Ascending aorta (tissue), 2 donors: ENCODE measurements at regions not wholly inside any gene's neighbourhood (a gene's known extent, or its start where the extent isn't known, plus 50 kb on each side); places are given as distances from the start of the nearest gene placed in this dataset.
A peak's percentile ranks its signal among the peaks of the same experiment; 100 is the strongest.

ENCODE experiments used
- DNase-seq, 2 donors: peaks; one replicate each; pipeline ENCODE4 v3.0.0-alpha.2; 2019; ENCODE audit warnings: low spot score in 2 of 2
- H3K27ac ChIP-seq, 2 donors: fragments of 200-600 bp; sonication (generic); one replicate each; pipeline ENCODE4 v1.5.1; 2016 to 2017; ENCODE audit warnings: mild to moderate bottlenecking in 1 of 2
- H3K27me3 ChIP-seq: fragments of 200-600 bp; sonication (generic); one replicate; pipeline ENCODE4 v1.5.1; 2017
- H3K36me3 ChIP-seq, 2 donors: fragments of 200-600 bp; sonication (generic); one replicate each; pipeline ENCODE4 v1.5.1; 2016
- H3K4me1 ChIP-seq, 2 donors: fragments of 200-600 bp; sonication (generic); one replicate each; pipeline ENCODE4 v1.5.1; 2016 to 2017; ENCODE audit warnings: mild to moderate bottlenecking in 1 of 2
- H3K4me3 ChIP-seq, 2 donors: fragments of 200-600 bp; sonication (generic); one replicate each; pipeline ENCODE4 v1.5.1; 2016 to 2017; ENCODE audit warnings: mild to moderate bottlenecking in 1 of 2
- H3K9me3 ChIP-seq, 2 donors: fragments of 200-600 bp; sonication (generic); one replicate each; pipeline ENCODE4 v1.5.1; 2016
- CTCF ChIP-seq, 3 experiments: fragments of 200-600 bp in 2 of 3; fragments of 450-650 bp in 1 of 3; sonication (generic) in 2 of 3; IDR thresholded peaks; one replicate each; pipeline ENCODE4 v1.5.1; 2016 to 2019; ENCODE audit warnings: antibody characterized with exemption in 3 of 3, mild to moderate bottlenecking in 1 of 3, moderate library complexity in 1 of 3
- intact Hi-C: fragments of 100-400 bp; cut with DNase I; formaldehyde crosslinking; loops from one replicate; pipeline ENCODE4 v1.15.1; 2023

DNA sequence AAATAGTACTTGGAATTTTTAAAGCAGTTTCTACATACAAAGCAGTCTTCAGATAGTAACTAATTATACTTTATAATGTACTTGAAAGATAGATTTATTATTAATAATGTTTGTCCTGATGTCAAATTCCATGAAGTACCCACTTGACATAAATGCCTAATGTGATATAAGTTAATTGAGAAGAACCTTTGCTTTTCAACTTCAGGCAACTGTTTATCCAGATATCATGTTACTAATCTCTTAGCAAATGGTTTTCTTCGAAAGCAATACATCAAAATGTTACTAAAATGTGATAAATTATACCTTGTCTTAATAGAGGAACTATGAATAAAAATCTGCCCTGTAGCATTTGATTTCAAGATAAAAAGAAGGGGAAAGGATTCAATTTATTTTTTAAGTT is 146.8 kb upstream of the FBXL17 start:
- Histone ChIP-seq H3K27me3 (no peaks in the 10 kb centered on the region), H3K4me3 (no peak overlapping the region), H3K36me3 (no peaks in the 10 kb centered on the region), H3K27ac (no peak overlapping the region), H3K9me3 (no peaks in the 10 kb centered on the region), H3K4me1 (no peaks in the 10 kb centered on the region)
- TF ChIP-seq CTCF (IDR thresholded peaks at IDR 0.05), result no peak
- no peak for DNase-seq
- intact Hi-C loops, result no loop called here

DNA sequence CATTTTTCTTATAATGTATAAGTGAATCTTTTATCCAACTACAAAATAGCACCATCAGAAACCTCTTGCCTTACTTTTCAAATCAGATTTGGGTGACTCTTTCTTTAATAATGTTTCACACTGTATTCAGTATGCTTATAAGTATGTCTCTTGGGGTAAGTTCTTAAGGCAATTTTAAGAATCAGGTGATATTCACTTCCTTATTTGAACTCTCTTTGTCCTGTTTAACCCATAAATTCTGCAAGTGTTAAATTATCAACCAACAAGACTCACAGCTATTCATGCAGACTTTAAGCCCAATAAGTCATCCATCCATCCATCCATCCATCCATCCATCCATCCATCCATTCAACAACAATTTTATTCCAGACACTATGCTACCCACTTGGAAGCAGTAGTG is 142.7 kb upstream of the FBXL17 start:
- TF ChIP-seq CTCF (IDR thresholded peaks at IDR 0.05), result no peak
- Histone ChIP-seq H3K4me3 (no peak overlapping the region), H3K36me3 (no peaks in the 10 kb centered on the region), H3K27me3 (no peaks in the 10 kb centered on the region), H3K9me3 (no peaks in the 10 kb centered on the region), H3K27ac (no peak overlapping the region), H3K4me1 (no peaks in the 10 kb centered on the region)
- no peak for DNase-seq
- intact Hi-C loops, result no loop called here

- no peak for DNase-seq
- intact Hi-C loops, result no loop called here
- TF ChIP-seq CTCF (IDR thresholded peaks at IDR 0.05), result no peak
- Histone ChIP-seq H3K27me3 (no peaks in the 10 kb centered on the region), H3K4me3 (no peak overlapping the region), H3K36me3 (no peaks in the 10 kb centered on the region), H3K9me3 (no peaks in the 10 kb centered on the region), H3K4me1 (no peaks in the 10 kb centered on the region), H3K27ac (no peak overlapping the region)
Measured at GRCh38 chr5:108523360-108523759, 141.5 kb upstream of the FBXL17 start.

- Histone ChIP-seq H3K4me3 (no peak overlapping the region), H3K27ac (no peak overlapping the region), H3K36me3 (no peaks in the 10 kb centered on the region), H3K4me1 (no peaks in the 10 kb centered on the region), H3K27me3 (no peaks in the 10 kb centered on the region), H3K9me3 (no peaks in the 10 kb centered on the region)
- intact Hi-C loops, result no loop called here
- no peak for DNase-seq
- peak; percentile 17 to 47 (median 30) for TF ChIP-seq CTCF (IDR thresholded peaks at IDR 0.05)
Measured at GRCh38 chr5:108521841-108522506, 140.1 kb upstream of the FBXL17 start.

DNA sequence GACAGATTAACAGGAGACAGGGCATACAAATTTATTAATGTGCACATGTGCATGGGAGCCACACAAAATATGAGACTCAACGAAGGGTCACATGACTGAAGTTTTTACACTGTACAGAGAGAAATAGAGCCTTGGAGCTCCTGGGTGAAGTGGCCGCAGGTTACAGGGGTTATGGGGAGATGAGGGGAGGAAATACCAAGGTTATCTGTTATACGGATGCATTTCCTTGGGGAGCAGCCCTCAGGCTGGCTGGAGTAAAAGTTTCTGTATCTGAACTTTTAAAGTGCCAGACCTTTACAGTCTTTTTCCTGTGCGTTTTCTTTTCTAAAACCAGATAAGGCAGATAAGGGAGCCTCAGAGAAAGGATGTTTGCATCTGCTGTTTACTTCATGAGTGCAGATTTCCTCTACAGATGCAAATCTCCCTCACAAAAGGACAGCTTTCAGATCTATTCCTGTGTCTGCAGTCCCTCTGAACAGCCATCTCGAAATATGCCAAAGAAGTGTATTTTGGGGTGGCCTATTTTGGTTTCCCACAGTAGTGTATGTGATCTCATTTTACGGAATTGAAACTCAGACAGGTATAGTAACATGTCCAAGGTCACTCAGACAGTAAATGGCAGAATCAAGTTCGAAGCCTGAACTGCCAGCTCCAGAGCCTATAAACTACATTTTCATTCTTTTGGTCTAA is 139.3 kb upstream of the FBXL17 start:
- TF ChIP-seq CTCF (IDR thresholded peaks at IDR 0.05), result no peak
- intact Hi-C loops, result no loop called here
- H3K27me3 ChIP-seq, result no peaks in the 10 kb centered on the region
- H3K4me1 ChIP-seq, result no peaks in the 10 kb centered on the region
- no peak for DNase-seq
- no peak overlapping the region for H3K4me3 ChIP-seq
- H3K36me3 ChIP-seq, result no peaks in the 10 kb centered on the region
- no peaks in the 10 kb centered on the region for H3K9me3 ChIP-seq
- no peak overlapping the region for H3K27ac ChIP-seq
